Spleen (tissue), 7 donors: ENCODE measurements at regions not wholly inside any gene's neighbourhood (a gene's known extent, or its start where the extent isn't known, plus 50 kb on each side); places are given as distances from the start of the nearest gene placed in this dataset.

Experiments
- POLR2AphosphoS5 ChIP-seq, 3 donors: sonication (generic); formaldehyde crosslinking; IDR thresholded peaks; one replicate each; pipeline ENCODE4 v1.5.1; 2017; ENCODE audit warnings: antibody characterized with exemption in 3 of 3
- TF ChIP-seq, protein P1 (sequence below), 11 experiments: fragments of 200-600 bp in 7 of 11; fragments of 450-650 bp in 4 of 11; sonication (generic) in 4 of 11; IDR thresholded peaks in 8 of 11; conservative IDR thresholded peaks in 3 of 11; 1 replicate in 7 of 11; 2 replicates in 4 of 11; pipeline versions ENCODE4 v1.4.0 to v1.8.0; 2016 to 2021; ENCODE audit warnings: antibody characterized with exemption in 11 of 11, inconsistent platforms in 4 of 11, mild to moderate bottlenecking in 1 of 11
- donor health status: DM: no; HTN: no; CAD: no; lungs with moderate emphysema.
- donor health status: DM: no; HTN: no; CAD: no.
- donor health status: DM: no; HTN: no; CAD: no.

DNA sequence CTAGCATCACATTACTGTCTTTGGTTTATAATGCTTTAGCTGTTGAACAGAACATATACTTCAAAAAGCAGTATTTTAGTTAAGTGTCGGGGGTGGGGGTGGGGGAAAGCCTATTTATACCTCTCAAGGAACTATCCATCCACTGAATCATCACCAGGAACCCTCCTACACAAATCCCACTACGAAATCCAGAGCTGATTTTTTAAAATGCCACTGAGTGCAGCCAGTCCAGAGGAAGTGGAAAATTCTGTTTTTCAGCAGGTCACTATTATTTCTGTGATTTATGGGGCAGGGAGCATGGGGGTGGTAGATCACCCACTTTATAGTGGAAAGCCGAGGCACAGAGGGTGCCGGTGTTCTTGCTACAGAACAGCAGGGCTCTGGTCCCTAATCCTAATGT lies 284.1 kb downstream of the SOX9 start:
- no peak for TF ChIP-seq POLR2AphosphoS5 (IDR thresholded peaks at IDR 0.05)
- TF ChIP-seq, protein P1, sequence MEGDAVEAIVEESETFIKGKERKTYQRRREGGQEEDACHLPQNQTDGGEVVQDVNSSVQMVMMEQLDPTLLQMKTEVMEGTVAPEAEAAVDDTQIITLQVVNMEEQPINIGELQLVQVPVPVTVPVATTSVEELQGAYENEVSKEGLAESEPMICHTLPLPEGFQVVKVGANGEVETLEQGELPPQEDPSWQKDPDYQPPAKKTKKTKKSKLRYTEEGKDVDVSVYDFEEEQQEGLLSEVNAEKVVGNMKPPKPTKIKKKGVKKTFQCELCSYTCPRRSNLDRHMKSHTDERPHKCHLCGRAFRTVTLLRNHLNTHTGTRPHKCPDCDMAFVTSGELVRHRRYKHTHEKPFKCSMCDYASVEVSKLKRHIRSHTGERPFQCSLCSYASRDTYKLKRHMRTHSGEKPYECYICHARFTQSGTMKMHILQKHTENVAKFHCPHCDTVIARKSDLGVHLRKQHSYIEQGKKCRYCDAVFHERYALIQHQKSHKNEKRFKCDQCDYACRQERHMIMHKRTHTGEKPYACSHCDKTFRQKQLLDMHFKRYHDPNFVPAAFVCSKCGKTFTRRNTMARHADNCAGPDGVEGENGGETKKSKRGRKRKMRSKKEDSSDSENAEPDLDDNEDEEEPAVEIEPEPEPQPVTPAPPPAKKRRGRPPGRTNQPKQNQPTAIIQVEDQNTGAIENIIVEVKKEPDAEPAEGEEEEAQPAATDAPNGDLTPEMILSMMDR (IDR thresholded peaks at IDR 0.05 in 8 of 11, conservative IDR thresholded peaks at IDR 0.05 in 3 of 11): no peak
